HepG2 (cell line): ENCODE measurements at regions not wholly inside any gene's neighbourhood (a gene's known extent, or its start where the extent isn't known, plus 50 kb on each side); places are given as distances from the start of the nearest gene placed in this dataset.

Source experiments
- ATAC-seq: fragments of 200-7000 bp; cut with Tn5 transposase; 3 replicates; pipeline ENCODE4 v1.9.1; 2020; ENCODE audit warnings: mild to moderate bottlenecking, moderate library complexity
- BruUV-seq: library from RNA; stranded (reverse); fragments of 400-500 nt; replicated peaks from 2 replicates; lab custom pipeline; 2021; lab: Mats Ljungman, UMichigan
- CTCF ChIA-PET: fragments of 300-600 bp; formaldehyde crosslinking; extraction: SDS; loops from one replicate; lab custom pipeline; 2021; ENCODE audit warnings: low total read pairs, inconsistent platforms, low intra/inter-chr PET ratio; lab: Yijun Ruan, JAX
- POLR2A ChIA-PET: fragments of 350-600 bp; sonication (Branson Sonifier 250); formaldehyde crosslinking; loops from one replicate; lab custom pipeline; 2020; ENCODE audit warnings: antibody characterized with exemption, inconsistent platforms; lab: Yijun Ruan, JAX
- DNase-seq: peaks from one replicate; pipeline ENCODE4 v3.0.0-alpha.2; 2015; ENCODE audit warnings: low spot score
- FAIRE-seq: peaks from 3 replicates; lab custom pipeline; 2011; peaks lifted over from hg19 to GRCh38; lab: Jason Lieb, UNC
- H2AFZ ChIP-seq: one replicate; pipeline ENCODE4 v1.6.1; 2011; ENCODE audit warnings: low read length, inconsistent platforms
- H3K27ac ChIP-seq: fragments of 300-600 bp; 3 replicates; pipeline ENCODE4 v1.8.0; 2011; ENCODE audit warnings: mixed run types, mild to moderate bottlenecking, mixed read lengths, low read length, inconsistent platforms; ENCODE audit not compliant: insufficient read depth; ENCODE audit errors: extremely low read length
- H3K27me3 ChIP-seq, 2 experiments: fragments of 200-600 bp in 1 of 2; 2 replicates in 1 of 2; 3 replicates in 1 of 2; pipeline versions ENCODE4 v1.6.0 to v1.8.0; 2011; ENCODE audit warnings: low read length in 2 of 2, mild to moderate bottlenecking in 2 of 2, moderate library complexity in 2 of 2, inconsistent platforms in 1 of 2; ENCODE audit not compliant: insufficient read depth in 2 of 2, control insufficient read depth in 1 of 2
- H3K36me3 ChIP-seq, 2 experiments: fragments of 200-600 bp in 1 of 2; replicated peaks in 1 of 2; 2 replicates in 1 of 2; 3 replicates in 1 of 2; pipeline versions ENCODE4 v1.5.1 to v1.8.0; 2011; ENCODE audit warnings: low read length in 2 of 2, inconsistent platforms in 1 of 2; ENCODE audit not compliant: insufficient read depth in 2 of 2, control insufficient read depth in 1 of 2
- H3K4me1 ChIP-seq: 2 replicates; pipeline ENCODE4 v1.5.1; 2012; ENCODE audit warnings: low read length, inconsistent platforms; ENCODE audit not compliant: insufficient read depth
- H3K4me2 ChIP-seq: 2 replicates; pipeline ENCODE4 v1.6.0; 2011; ENCODE audit warnings: low read depth, low read length, inconsistent platforms
- H3K4me3 ChIP-seq, 3 experiments: fragments of 200-600 bp in 1 of 3; sonication (generic), shearing (Covaris generic) in 1 of 3; replicated peaks in 1 of 3; 2 replicates each; pipeline ENCODE4 v1.5.1; 2011 to 2016; ENCODE audit warnings: low read length in 3 of 3, inconsistent platforms in 2 of 3, low read depth in 2 of 3, mild to moderate bottlenecking in 2 of 3, control low read depth in 1 of 3, mixed read lengths in 1 of 3; ENCODE audit not compliant: insufficient read depth in 1 of 3
- H3K79me2 ChIP-seq: one replicate; pipeline ENCODE4 v1.6.1; 2011; ENCODE audit warnings: low read length, inconsistent platforms; ENCODE audit not compliant: insufficient read depth
- H3K9ac ChIP-seq: 2 replicates; pipeline ENCODE4 v1.6.0; 2011; ENCODE audit warnings: mild to moderate bottlenecking, low read depth, low read length, inconsistent platforms; ENCODE audit not compliant: insufficient read depth
- H3K9me3 ChIP-seq: 2 replicates; pipeline ENCODE4 v1.5.1; 2012; ENCODE audit warnings: mild to moderate bottlenecking, low read length
- H4K20me1 ChIP-seq: 2 replicates; pipeline ENCODE4 v1.6.0; 2011; ENCODE audit warnings: inconsistent platforms, mild to moderate bottlenecking, low read length, moderate library complexity; ENCODE audit not compliant: insufficient read depth
- FOXA3 ChIP-seq: IDR thresholded peaks from 2 replicates; pipeline ENCODE4 v1.6.1; 2016; ENCODE audit warnings: missing genetic modification reagents, missing compliant biosample characterization
- RAD21 ChIP-seq: fragments of 450-650 bp; formaldehyde crosslinking; IDR thresholded peaks from 2 replicates; pipeline ENCODE4 v1.5.0; 2020; ENCODE audit warnings: mild to moderate bottlenecking
- RARG ChIP-seq: sonication (generic); formaldehyde crosslinking; IDR thresholded peaks from 2 replicates; pipeline ENCODE4 v1.4.0; 2020; ENCODE audit warnings: low read depth, mild to moderate bottlenecking, missing genetic modification reagents
- SMC3 ChIP-seq: IDR thresholded peaks from 2 replicates; pipeline ENCODE4 v1.6.1; 2011; ENCODE audit warnings: low read length, improper control_type of control experiment
- STAG1 ChIP-seq: sonication (generic); formaldehyde crosslinking; IDR thresholded peaks from 2 replicates; pipeline ENCODE4 v1.4.0; 2020; ENCODE audit warnings: missing genetic modification reagents
- ZFAT ChIP-seq: sonication (generic); formaldehyde crosslinking; conservative IDR thresholded peaks from 2 replicates; pipeline ENCODE4 v1.8.1; 2023; ENCODE audit warnings: missing genetic modification reagents, inconsistent platforms
- ZNF264 ChIP-seq: sonication (generic); formaldehyde crosslinking; IDR thresholded peaks from 2 replicates; pipeline ENCODE4 v1.4.0; 2020; ENCODE audit warnings: missing genetic modification reagents
- ZNF296 ChIP-seq: sonication (generic); formaldehyde crosslinking; conservative IDR thresholded peaks from 2 replicates; pipeline ENCODE4 v1.5.0; 2020; ENCODE audit warnings: mild to moderate bottlenecking, missing genetic modification reagents
- ZNF30 ChIP-seq: sonication (generic); formaldehyde crosslinking; IDR thresholded peaks from 2 replicates; pipeline ENCODE4 v1.5.0; 2020; ENCODE audit warnings: mild to moderate bottlenecking, missing genetic modification reagents
- ZNF674 ChIP-seq: sonication (generic); formaldehyde crosslinking; IDR thresholded peaks from 2 replicates; pipeline ENCODE4 v1.5.0; 2020; ENCODE audit warnings: low read depth, mild to moderate bottlenecking, missing genetic modification reagents
- WGBS: methylation state at CpG from one replicate; pipeline ENCODE4 v1.1.6; 2017; ENCODE audit warnings: low lambda C conversion rate; 5-methylcytosine and 5-hydroxymethylcytosine counted together
- in situ Hi-C: cut with HindIII; loops from 2 replicates; pipeline ENCODE4 v1.10.0; 2017; ENCODE audit warnings: low pct_unique_long_range_greater_than_20kb; ENCODE audit not compliant: extremely low pct_ligation_motif_present
- intact Hi-C: fragments of 100-400 bp; cut with micrococcal nuclease; formaldehyde crosslinking; loops from one replicate; pipeline ENCODE4 v1.10.0; 2022; ENCODE audit not compliant: unreplicated experiment
- TF ChIP-seq, protein P1 (sequence below): fragments of 450-650 bp; IDR thresholded peaks from 2 replicates; pipeline ENCODE4 v1.6.1; 2017
- TF ChIP-seq, protein P2 (sequence below): sonication (generic); formaldehyde crosslinking; IDR thresholded peaks from 2 replicates; pipeline ENCODE4 v1.5.0; 2020; ENCODE audit warnings: missing genetic modification reagents, mild to moderate bottlenecking, borderline replicate concordance
- TF ChIP-seq, protein P3 (sequence below): sonication (generic); formaldehyde crosslinking; IDR thresholded peaks from 2 replicates; pipeline ENCODE4 v1.9.0; 2021; ENCODE audit warnings: missing genetic modification reagents, borderline replicate concordance
- TF ChIP-seq, protein P4 (sequence below): sonication (generic); formaldehyde crosslinking; IDR thresholded peaks from 2 replicates; pipeline ENCODE4 v1.4.0; 2020; ENCODE audit warnings: missing genetic modification reagents
- TF ChIP-seq, protein P5 (sequence below): sonication (generic); formaldehyde crosslinking; IDR thresholded peaks from 2 replicates; pipeline ENCODE4 v1.5.0; 2020; ENCODE audit warnings: mild to moderate bottlenecking, low read depth, missing genetic modification reagents, borderline replicate concordance

DNA sequence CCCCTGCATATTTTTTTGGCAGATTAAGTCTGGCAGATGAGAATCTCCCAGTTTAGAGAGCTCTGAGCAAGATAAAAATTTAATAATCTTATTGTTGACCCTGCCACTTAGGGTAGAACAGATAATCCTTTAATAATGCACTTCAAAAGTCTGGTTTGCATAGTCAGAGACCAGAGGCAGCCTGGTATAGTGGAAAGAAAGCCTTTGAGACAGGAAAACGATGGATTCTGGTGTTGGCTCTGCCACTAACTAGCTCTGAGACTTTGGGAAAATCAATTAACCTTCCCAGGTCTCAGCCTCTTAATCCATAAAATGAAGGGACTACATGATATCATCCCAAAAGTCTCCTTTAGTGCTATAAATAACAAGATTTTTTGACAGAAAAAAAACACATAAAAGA is 824.5 kb downstream of the STIM2 start (continued):
- TF ChIP-seq RARG (CRISPR knock-in tag): no peak
- TF ChIP-seq, protein P1, sequence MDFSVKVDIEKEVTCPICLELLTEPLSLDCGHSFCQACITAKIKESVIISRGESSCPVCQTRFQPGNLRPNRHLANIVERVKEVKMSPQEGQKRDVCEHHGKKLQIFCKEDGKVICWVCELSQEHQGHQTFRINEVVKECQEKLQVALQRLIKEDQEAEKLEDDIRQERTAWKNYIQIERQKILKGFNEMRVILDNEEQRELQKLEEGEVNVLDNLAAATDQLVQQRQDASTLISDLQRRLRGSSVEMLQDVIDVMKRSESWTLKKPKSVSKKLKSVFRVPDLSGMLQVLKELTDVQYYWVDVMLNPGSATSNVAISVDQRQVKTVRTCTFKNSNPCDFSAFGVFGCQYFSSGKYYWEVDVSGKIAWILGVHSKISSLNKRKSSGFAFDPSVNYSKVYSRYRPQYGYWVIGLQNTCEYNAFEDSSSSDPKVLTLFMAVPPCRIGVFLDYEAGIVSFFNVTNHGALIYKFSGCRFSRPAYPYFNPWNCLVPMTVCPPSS: no peak
- TF ChIP-seq, protein P2, sequence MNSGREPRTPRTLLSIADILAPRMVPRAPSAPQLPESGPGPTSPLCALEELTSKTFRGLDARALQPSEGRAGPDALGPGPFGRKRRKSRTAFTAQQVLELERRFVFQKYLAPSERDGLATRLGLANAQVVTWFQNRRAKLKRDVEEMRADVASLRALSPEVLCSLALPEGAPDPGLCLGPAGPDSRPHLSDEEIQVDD (CRISPR knock-in tag): no peak

DNA sequence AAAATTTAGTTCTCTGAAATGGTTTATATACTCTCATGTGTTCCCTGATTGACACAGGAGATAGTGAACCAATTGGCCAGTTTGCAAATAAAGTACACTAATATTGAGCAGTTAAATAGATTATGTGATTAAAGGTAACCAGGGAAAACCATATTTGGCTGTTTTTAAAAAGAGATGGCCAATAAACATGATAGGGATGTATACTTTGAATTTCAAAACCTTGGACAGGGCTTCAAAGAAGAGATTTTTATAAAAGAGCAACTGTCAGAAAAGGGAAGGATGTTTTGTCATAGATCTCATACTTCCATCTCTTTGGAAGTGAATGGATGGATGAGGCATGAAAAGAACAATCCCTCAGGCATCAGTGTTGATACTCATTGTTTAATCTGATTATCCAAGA is 825.3 kb downstream of the STIM2 start:
- POLR2A ChIA-PET: no interaction called here

DNA sequence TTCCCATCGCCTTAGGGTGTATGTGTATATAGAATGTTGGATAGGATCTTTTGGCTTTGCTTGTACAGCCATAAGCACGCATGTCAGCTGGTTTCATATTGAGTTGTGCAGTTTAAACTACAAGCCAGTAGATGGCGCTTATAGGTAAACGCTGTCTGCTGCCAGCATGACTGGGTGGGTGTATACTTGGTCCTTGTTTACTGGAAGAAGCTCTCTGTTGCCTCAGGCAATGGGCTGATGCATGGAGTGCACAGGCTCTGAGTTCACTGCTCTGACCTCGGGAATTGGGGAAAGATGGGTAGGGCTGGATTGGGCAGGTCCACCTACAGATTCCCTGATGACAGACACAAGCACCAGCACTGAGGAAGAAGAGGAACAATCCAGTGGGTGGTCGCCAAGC is 831.5 kb downstream of the STIM2 start:
- no peaks in the 10 kb centered on the region for H3K79me2 ChIP-seq
- CTCF ChIA-PET: no interaction called here
- POLR2A ChIA-PET: no interaction called here
- peak; percentile 95 for ATAC-seq
- no peaks in the 10 kb centered on the region for H4K20me1 ChIP-seq
- no peaks in the 10 kb centered on the region for H3K27me3 ChIP-seq
- H3K9me3 ChIP-seq: no peaks in the 10 kb centered on the region
- 4% methylated on average over 5 of the region's 6 CpGs for WGBS
- in situ Hi-C loops (no loop called here), intact Hi-C loops (no loop called here)
- H3K4me2 ChIP-seq: no peak overlapping the region
- peaks cover 12% of the 10 kb centered on the region; the same call in 1 of the 2 replicates for H3K4me1 ChIP-seq
- H3K4me3 ChIP-seq: no peak overlapping the region
- H3K9ac ChIP-seq: no peak overlapping the region
- peak; percentile 28 for DNase-seq
- BruUV-seq: no TSS peak
- H3K36me3 ChIP-seq: no peaks in the 10 kb centered on the region
- no peak overlapping the region for H3K27ac ChIP-seq
- H2AFZ ChIP-seq: no peak overlapping the region
- peak; percentile 60 for FAIRE-seq
- TF ChIP-seq SMC3 (peak; percentile 22; the same call in 1 of the 2 replicates), FOXA3 (CRISPR knock-in tag) (peak; percentile 52; the same call in 1 of the 2 replicates), RAD21 (0 out of 2 replicates have a peak, but pooled peaks have one; percentile 23), STAG1 (CRISPR knock-in tag) (peak; percentile 53), ZNF296 (CRISPR knock-in tag) (no peak), ZFAT (CRISPR knock-in tag) (no peak), ZNF264 (no peak), ZNF674 (CRISPR knock-in tag) (no peak)
- TF ChIP-seq, protein P3, sequence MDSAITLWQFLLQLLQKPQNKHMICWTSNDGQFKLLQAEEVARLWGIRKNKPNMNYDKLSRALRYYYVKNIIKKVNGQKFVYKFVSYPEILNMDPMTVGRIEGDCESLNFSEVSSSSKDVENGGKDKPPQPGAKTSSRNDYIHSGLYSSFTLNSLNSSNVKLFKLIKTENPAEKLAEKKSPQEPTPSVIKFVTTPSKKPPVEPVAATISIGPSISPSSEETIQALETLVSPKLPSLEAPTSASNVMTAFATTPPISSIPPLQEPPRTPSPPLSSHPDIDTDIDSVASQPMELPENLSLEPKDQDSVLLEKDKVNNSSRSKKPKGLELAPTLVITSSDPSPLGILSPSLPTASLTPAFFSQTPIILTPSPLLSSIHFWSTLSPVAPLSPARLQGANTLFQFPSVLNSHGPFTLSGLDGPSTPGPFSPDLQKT (CRISPR knock-in tag): no peak
- TF ChIP-seq, protein P4, sequence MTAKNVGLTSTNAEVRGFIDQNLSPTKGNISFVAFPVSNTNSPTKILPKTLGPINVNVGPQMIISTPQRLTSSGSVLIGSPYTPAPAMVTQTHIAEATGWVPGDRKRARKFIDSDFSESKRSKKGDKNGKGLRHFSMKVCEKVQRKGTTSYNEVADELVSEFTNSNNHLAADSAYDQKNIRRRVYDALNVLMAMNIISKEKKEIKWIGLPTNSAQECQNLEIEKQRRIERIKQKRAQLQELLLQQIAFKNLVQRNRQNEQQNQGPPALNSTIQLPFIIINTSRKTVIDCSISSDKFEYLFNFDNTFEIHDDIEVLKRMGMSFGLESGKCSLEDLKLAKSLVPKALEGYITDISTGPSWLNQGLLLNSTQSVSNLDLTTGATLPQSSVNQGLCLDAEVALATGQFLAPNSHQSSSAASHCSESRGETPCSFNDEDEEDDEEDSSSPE (CRISPR knock-in tag): no peak

More for the DNA sequence above, 825.3 kb downstream of the STIM2 start:
- BruUV-seq: no TSS peak
- Histone ChIP-seq H3K79me2 (no peaks in the 10 kb centered on the region), H3K4me2 (no peak overlapping the region), H3K27me3 (no peaks in the 10 kb centered on the region), H3K9ac (no peak overlapping the region), H3K4me1 (no peaks in the 10 kb centered on the region), H3K4me3 (no peak overlapping the region), H4K20me1 (no peaks in the 10 kb centered on the region), H3K27ac (no peak overlapping the region), H2AFZ (no peak overlapping the region), H3K9me3 (no peaks in the 10 kb centered on the region), H3K36me3 (no peaks in the 10 kb centered on the region)
- in situ Hi-C loops (no loop called here), intact Hi-C loops (no loop called here)
- DNase-seq: no peak
- CTCF ChIA-PET: no interaction called here
- TF ChIP-seq, protein P5, sequence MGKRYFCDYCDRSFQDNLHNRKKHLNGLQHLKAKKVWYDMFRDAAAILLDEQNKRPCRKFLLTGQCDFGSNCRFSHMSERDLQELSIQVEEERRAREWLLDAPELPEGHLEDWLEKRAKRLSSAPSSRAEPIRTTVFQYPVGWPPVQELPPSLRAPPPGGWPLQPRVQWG (CRISPR knock-in tag): no peak
- TF ChIP-seq ZNF30 (CRISPR knock-in tag): no peak
- no peak for ATAC-seq
- no peak for FAIRE-seq
